Tibial nerve (tissue), 4 donors: ENCODE measurements at regions not wholly inside any gene's neighbourhood (a gene's known extent, or its start where the extent isn't known, plus 50 kb on each side); places are given as distances from the start of the nearest gene placed in this dataset.

ENCODE experiments used
- DNase-seq, 2 donors: peaks; one replicate each; pipeline ENCODE4 v3.0.0-alpha.2; 2019; ENCODE audit warnings: low spot score in 2 of 2
- H3K27ac ChIP-seq, 4 donors: fragments of 200-600 bp; sonication (generic) in 3 of 4; one replicate each; pipeline ENCODE4 v1.5.1; 2017 to 2019; ENCODE audit warnings: mild to moderate bottlenecking in 1 of 4
- H3K27me3 ChIP-seq, 2 donors: fragments of 200-600 bp; sonication (generic) in 1 of 2; one replicate each; pipeline versions ENCODE4 v1.5.1 to v1.6.0; 2017 to 2019
- H3K36me3 ChIP-seq, 3 donors: fragments of 200-600 bp; sonication (generic); one replicate each; pipeline ENCODE4 v1.5.1; 2018 to 2019
- H3K4me1 ChIP-seq, 4 donors: fragments of 200-600 bp; sonication (generic) in 3 of 4; one replicate each; pipeline ENCODE4 v1.5.1; 2017 to 2019
- H3K4me3 ChIP-seq, 4 donors: fragments of 200-600 bp; sonication (generic) in 3 of 4; one replicate each; pipeline ENCODE4 v1.5.1; 2017 to 2019; ENCODE audit warnings: mild to moderate bottlenecking in 1 of 4, moderate library complexity in 1 of 4
- H3K9me3 ChIP-seq, 4 donors: fragments of 200-600 bp; sonication (generic) in 3 of 4; one replicate each; pipeline ENCODE4 v1.5.1; 2017 to 2019
- EP300 ChIP-seq, 2 donors: sonication (generic); formaldehyde crosslinking; IDR thresholded peaks; one replicate each; pipeline ENCODE4 v1.6.1; 2017; ENCODE audit warnings: antibody characterized with exemption in 2 of 2, mild to moderate bottlenecking in 1 of 2
- POLR2A ChIP-seq, 2 donors: fragments of 450-650 bp; IDR thresholded peaks; one replicate each; pipeline ENCODE4 v1.6.1; 2017; ENCODE audit warnings: antibody characterized with exemption in 2 of 2, mild to moderate bottlenecking in 2 of 2, moderate library complexity in 2 of 2
- WGBS, 2 donors: methylation state at CpG; one replicate each; pipeline ENCODE4 v1.1.5; 2018; 5-methylcytosine and 5-hydroxymethylcytosine counted together
- TF ChIP-seq, protein P1 (sequence below), 5 experiments: fragments of 200-600 bp in 3 of 5; fragments of 450-650 bp in 2 of 5; sonication (generic) in 3 of 5; IDR thresholded peaks; one replicate each; pipeline ENCODE4 v1.5.1; 2016 to 2019; ENCODE audit warnings: antibody characterized with exemption in 5 of 5, mild to moderate bottlenecking in 3 of 5, moderate library complexity in 2 of 5

DNA sequence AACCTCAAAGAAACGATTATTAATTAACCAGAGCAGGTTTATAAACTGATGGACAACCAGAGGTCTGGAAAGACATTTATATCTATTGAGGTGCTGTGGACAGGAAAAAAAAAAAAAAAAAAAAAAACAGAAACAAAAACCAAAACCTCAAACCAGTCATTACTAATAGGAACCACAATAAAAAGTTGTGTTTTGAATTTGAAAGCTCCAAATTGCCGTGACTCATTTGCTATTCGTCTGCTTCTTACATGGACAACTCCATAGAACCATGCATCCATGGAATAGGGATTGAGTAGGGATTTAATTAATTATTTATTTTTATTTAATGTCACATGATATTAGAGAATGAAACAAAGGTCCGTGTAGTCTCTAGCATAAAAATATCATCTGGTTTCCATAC, 134.1 kb upstream of the SSTR1 start:
- H3K9me3 ChIP-seq: peaks cover 0 to 3% (median 0%) of the 10 kb centered on the region in 4 donors
- WGBS, 2 donors: 64 to 66% methylated on average over 4 of the region's 4 CpGs
- H3K27me3 ChIP-seq: no peaks in the 10 kb centered on the region
- H3K36me3 ChIP-seq: no peaks in the 10 kb centered on the region
- no peak for DNase-seq
- H3K27ac ChIP-seq: no peak overlapping the region
- peaks cover 0 to 4% (median 0%) of the 10 kb centered on the region in 4 donors for H3K4me1 ChIP-seq
- TF ChIP-seq POLR2A (IDR thresholded peaks at IDR 0.05) (no peak), EP300 (IDR thresholded peaks at IDR 0.05) (no peak)
- TF ChIP-seq, protein P1, sequence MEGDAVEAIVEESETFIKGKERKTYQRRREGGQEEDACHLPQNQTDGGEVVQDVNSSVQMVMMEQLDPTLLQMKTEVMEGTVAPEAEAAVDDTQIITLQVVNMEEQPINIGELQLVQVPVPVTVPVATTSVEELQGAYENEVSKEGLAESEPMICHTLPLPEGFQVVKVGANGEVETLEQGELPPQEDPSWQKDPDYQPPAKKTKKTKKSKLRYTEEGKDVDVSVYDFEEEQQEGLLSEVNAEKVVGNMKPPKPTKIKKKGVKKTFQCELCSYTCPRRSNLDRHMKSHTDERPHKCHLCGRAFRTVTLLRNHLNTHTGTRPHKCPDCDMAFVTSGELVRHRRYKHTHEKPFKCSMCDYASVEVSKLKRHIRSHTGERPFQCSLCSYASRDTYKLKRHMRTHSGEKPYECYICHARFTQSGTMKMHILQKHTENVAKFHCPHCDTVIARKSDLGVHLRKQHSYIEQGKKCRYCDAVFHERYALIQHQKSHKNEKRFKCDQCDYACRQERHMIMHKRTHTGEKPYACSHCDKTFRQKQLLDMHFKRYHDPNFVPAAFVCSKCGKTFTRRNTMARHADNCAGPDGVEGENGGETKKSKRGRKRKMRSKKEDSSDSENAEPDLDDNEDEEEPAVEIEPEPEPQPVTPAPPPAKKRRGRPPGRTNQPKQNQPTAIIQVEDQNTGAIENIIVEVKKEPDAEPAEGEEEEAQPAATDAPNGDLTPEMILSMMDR (IDR thresholded peaks at IDR 0.05): no peak
- no peak overlapping the region for H3K4me3 ChIP-seq

DNA sequence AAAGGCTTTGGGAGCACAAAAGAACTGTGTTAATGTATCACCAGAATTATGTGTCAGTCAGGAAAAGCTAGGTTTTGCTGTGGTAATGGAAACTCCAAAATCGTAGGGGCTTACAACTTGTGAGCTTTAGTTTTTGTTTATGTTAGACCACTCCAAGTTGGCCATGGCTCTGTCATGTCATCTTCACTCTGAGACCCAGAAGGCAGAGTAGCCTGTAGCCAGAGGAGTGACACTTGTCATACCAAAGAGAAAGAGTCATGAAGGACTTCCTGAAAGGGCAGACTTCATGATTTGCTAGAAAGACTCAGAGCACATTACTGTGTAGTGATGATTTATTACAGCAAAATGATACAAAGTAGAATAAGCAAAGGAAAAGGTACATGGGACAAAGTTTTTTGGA, 133.6 kb upstream of the SSTR1 start:
- no peak for TF ChIP-seq EP300 (IDR thresholded peaks at IDR 0.05)
- TF ChIP-seq POLR2A (IDR thresholded peaks at IDR 0.05): no peak
- TF ChIP-seq, protein P1 (IDR thresholded peaks at IDR 0.05): no peak
- no peak overlapping the region for H3K4me3 ChIP-seq
- WGBS, 2 donors: 59 to 76% methylated on average over 1 of the region's 1 CpG
- peaks cover 0 to 4% (median 0%) of the 10 kb centered on the region in 4 donors for H3K4me1 ChIP-seq
- H3K27me3 ChIP-seq: no peaks in the 10 kb centered on the region
- no peak overlapping the region for H3K27ac ChIP-seq
- no peaks in the 10 kb centered on the region for H3K36me3 ChIP-seq
- H3K9me3 ChIP-seq: peaks cover 0 to 3% (median 0%) of the 10 kb centered on the region in 4 donors
- DNase-seq: no peak

DNA sequence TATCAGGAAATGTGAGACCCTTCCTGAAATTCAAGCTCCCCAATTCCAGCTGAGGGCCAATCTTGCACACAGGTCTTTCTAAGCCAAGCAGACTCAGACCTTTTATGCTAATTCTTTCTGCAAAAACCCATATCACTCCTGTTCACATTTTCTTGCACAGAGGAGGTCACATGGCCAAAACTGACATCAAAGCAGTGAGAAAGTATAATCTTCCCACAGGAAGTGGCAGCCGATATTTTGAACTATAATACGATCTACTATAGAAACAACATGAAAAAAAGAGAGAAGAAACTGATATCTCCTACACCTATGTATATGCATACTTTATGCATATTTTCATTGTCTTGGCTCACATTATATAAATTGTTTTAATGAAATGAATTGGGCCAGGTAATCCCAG, 132.9 kb upstream of the SSTR1 start:
- Histone ChIP-seq H3K27me3 (no peaks in the 10 kb centered on the region), H3K36me3 (no peaks in the 10 kb centered on the region), H3K27ac (no peak overlapping the region), H3K4me3 (no peak overlapping the region), H3K9me3 (peaks cover 0 to 3% (median 0%) of the 10 kb centered on the region in 4 donors), H3K4me1 (peaks cover 0 to 4% (median 0%) of the 10 kb centered on the region in 4 donors)
- 83 to 84% methylated on average over 2 of the region's 2 CpGs for WGBS, 2 donors
- DNase-seq: no peak
- TF ChIP-seq EP300 (IDR thresholded peaks at IDR 0.05) (no peak), POLR2A (IDR thresholded peaks at IDR 0.05) (no peak)
- TF ChIP-seq, protein P1 (IDR thresholded peaks at IDR 0.05): no peak

DNA sequence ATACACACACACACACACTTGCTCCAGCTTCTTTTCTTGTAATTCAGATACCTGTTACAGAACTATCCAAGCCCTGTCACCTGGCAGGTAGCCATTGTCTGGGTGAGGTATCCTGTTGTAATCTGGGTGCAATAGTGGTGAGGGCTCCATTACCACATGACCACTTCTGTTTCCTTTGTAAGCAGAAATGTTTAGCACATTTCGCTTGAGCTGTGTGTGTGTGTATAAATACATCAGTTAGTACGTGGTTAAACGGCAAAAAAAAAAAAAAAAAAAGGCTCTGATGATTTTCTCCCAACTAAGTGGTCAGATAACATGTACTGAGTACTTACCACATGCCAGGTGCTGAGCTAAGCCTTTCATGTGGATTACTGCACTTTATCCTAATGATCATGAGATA, 129.3 kb upstream of the SSTR1 start:
- 61 to 67% methylated on average over 3 of the region's 3 CpGs for WGBS, 2 donors
- no peaks in the 10 kb centered on the region for H3K36me3 ChIP-seq

DNA sequence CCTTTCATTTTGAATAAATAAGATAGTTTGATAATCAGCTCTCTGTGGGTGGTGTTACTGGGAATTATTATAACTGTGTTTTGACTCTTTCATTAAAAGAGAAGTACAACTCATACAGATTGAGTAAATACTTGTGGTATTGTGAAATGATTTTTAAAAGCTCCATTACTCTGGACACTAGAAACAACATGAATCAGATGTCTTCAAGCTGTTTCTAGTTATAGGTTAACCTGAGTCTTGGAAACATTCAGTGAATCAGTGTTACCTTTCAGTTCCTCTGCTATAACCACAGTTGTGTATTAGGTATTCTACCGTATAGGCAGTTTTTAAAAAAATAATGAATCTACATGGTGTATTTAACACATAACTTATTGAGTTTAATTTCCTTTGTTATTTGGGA, 128.4 kb upstream of the SSTR1 start:
- 64 to 71% methylated on average over 1 of the region's 1 CpG for WGBS, 2 donors
- TF ChIP-seq POLR2A (IDR thresholded peaks at IDR 0.05) (no peak), EP300 (IDR thresholded peaks at IDR 0.05) (no peak)
- TF ChIP-seq, protein P1 (IDR thresholded peaks at IDR 0.05): no peak
- H3K9me3 ChIP-seq: peaks cover 0 to 3% (median 0%) of the 10 kb centered on the region in 4 donors
- peaks cover 0 to 4% (median 0%) of the 10 kb centered on the region in 4 donors for H3K4me1 ChIP-seq
- DNase-seq: no peak
- no peak overlapping the region for H3K27ac ChIP-seq
- no peaks in the 10 kb centered on the region for H3K27me3 ChIP-seq
- H3K4me3 ChIP-seq: no peak overlapping the region
- no peaks in the 10 kb centered on the region for H3K36me3 ChIP-seq

More for the DNA sequence above, 129.3 kb upstream of the SSTR1 start:
- Histone ChIP-seq H3K4me1 (peaks cover 0 to 4% (median 0%) of the 10 kb centered on the region in 4 donors), H3K27me3 (no peaks in the 10 kb centered on the region), H3K4me3 (no peak overlapping the region), H3K9me3 (peaks cover 0 to 3% (median 0%) of the 10 kb centered on the region in 4 donors), H3K27ac (no peak overlapping the region)
- TF ChIP-seq, protein P1 (IDR thresholded peaks at IDR 0.05): no peak
- no peak for TF ChIP-seq POLR2A (IDR thresholded peaks at IDR 0.05)
- no peak for TF ChIP-seq EP300 (IDR thresholded peaks at IDR 0.05)
- no peak for DNase-seq
